ENCODE measurements at regions not wholly inside any gene's neighbourhood (a gene's known extent, or its start where the extent isn't known, plus 50 kb on each side); places are given as distances from the start of the nearest gene placed in this dataset.

GRCh38 chr13:91074091-91074490 lies 273.4 kb upstream of the MIR17HG start:
- TF ChIP-seq CTCF (IDR thresholded peaks at IDR 0.05), result no peak
- no peak for TF ChIP-seq EZH2 (IDR thresholded peaks at IDR 0.05)

All from neural progenitor cell (in vitro differentiated cells).